ENCODE measurements at regions not wholly inside any gene's neighbourhood (a gene's known extent, or its start where the extent isn't known, plus 50 kb on each side); places are given as distances from the start of the nearest gene placed in this dataset.

DNA sequence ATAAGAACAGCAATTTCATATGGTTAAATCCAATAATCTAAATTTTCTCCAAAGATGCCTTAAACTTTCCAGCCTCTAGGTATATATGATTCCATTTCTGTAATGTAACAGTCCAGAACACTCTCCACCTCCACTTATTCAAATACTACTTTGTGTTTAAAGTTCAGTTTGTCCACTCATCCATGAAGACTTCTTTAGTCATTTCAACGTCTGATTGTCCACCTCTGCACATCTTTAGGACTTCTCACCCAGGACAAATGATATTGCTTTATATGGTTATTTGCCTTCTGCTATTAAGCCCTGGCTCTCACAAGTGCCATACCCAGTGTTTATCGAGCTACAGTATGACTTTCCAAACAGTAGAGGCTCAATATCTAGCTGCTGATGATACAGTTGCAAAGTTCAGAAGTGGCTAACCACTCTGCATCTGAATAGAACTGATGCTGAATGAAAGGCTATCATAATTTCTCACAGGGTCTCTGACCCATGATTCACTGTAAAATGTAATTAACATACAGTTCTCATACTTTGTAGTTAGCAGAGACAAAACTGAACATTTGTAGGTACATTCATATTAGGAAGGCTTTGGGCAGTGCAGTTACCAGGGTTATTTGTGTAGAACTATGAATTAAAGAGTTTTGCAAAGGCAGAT is 93.7 kb upstream of the MBNL1 start:
- no peak for ATAC-seq
- no peak overlapping the region for H3K27ac ChIP-seq
- H3K27me3 ChIP-seq: no peaks in the 10 kb centered on the region
- peaks cover 0 to 11% (median 0%) of the 10 kb centered on the region in 3 donors for H3K4me1 ChIP-seq
- WGBS, 2 donors (ENCODE audit: low coverage in 1 of 2): 73 to 76% methylated on average over 2 of the region's 2 CpGs
- H3K36me3 ChIP-seq: no peaks in the 10 kb centered on the region
- no peak overlapping the region for H3K4me3 ChIP-seq
- H3K9me3 ChIP-seq: no peaks in the 10 kb centered on the region
- TF ChIP-seq, protein P1, sequence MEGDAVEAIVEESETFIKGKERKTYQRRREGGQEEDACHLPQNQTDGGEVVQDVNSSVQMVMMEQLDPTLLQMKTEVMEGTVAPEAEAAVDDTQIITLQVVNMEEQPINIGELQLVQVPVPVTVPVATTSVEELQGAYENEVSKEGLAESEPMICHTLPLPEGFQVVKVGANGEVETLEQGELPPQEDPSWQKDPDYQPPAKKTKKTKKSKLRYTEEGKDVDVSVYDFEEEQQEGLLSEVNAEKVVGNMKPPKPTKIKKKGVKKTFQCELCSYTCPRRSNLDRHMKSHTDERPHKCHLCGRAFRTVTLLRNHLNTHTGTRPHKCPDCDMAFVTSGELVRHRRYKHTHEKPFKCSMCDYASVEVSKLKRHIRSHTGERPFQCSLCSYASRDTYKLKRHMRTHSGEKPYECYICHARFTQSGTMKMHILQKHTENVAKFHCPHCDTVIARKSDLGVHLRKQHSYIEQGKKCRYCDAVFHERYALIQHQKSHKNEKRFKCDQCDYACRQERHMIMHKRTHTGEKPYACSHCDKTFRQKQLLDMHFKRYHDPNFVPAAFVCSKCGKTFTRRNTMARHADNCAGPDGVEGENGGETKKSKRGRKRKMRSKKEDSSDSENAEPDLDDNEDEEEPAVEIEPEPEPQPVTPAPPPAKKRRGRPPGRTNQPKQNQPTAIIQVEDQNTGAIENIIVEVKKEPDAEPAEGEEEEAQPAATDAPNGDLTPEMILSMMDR (IDR thresholded peaks at IDR 0.05): no peak
- TF ChIP-seq POLR2A (IDR thresholded peaks at IDR 0.05): no peak
- TF ChIP-seq EP300 (IDR thresholded peaks at IDR 0.05): no peak
- no peak for TF ChIP-seq POLR2AphosphoS5 (IDR thresholded peaks at IDR 0.05)

DNA sequence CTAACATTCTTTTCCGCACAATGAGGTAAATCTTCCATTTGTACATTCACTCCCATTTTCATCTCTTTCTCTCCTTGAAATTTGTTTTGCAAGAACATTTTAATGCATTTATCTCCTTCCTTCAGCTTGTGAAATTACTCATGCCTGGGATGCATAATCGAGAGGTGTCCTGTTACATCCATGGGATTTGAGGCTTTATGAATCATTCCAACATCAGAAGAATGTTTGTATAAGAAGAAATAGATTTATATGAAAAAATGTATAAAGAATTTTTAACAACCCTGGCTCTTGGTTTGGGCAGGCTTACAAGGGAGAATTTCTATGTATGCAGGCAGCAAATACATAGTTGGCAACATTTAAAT is 93.2 kb upstream of the MBNL1 start:
- no peak for ATAC-seq
- WGBS, 2 donors (ENCODE audit: low coverage in 1 of 2): 53 to 60% methylated on average over 2 of the region's 2 CpGs

DNA sequence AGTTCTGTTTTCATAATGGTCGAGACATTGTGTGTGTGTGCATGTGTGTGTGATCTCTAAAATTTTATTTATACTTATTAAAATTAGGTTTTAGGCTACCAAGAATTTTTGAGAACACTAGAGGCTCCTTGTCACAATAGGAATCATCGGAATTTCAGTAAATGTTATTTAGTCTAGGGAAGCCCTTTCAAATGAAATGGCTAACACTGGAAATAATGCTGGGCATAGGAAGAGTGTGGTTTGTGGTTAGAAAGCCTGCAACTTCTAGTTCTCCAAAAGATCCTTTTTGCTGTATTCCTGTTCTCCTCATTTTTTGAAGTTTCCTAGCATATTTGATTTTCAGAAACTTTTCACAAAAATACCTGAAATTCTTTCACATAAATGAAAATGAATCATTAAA is 92.5 kb upstream of the MBNL1 start:
- H3K27ac ChIP-seq: no peak overlapping the region
- TF ChIP-seq POLR2A (IDR thresholded peaks at IDR 0.05): no peak
- TF ChIP-seq, protein P1 (IDR thresholded peaks at IDR 0.05): no peak
- TF ChIP-seq POLR2AphosphoS5 (IDR thresholded peaks at IDR 0.05): no peak
- TF ChIP-seq EP300 (IDR thresholded peaks at IDR 0.05): no peak
- WGBS, 2 donors (ENCODE audit: low coverage in 1 of 2): 53 to 80% methylated on average over 2 of the region's 2 CpGs
- H3K36me3 ChIP-seq: no peaks in the 10 kb centered on the region
- H3K4me1 ChIP-seq: peaks cover 0 to 11% (median 0%) of the 10 kb centered on the region in 3 donors
- no peak overlapping the region for H3K4me3 ChIP-seq
- no peaks in the 10 kb centered on the region for H3K27me3 ChIP-seq
- H3K9me3 ChIP-seq: no peaks in the 10 kb centered on the region
- no peak for ATAC-seq

More for the DNA sequence above, 93.2 kb upstream of the MBNL1 start:
- Histone ChIP-seq H3K27me3 (no peaks in the 10 kb centered on the region), H3K4me1 (peaks cover 0 to 11% (median 0%) of the 10 kb centered on the region in 3 donors), H3K27ac (no peak overlapping the region), H3K4me3 (no peak overlapping the region), H3K36me3 (no peaks in the 10 kb centered on the region), H3K9me3 (no peaks in the 10 kb centered on the region)
- TF ChIP-seq EP300 (IDR thresholded peaks at IDR 0.05): no peak
- TF ChIP-seq POLR2AphosphoS5 (IDR thresholded peaks at IDR 0.05): no peak
- no peak for TF ChIP-seq POLR2A (IDR thresholded peaks at IDR 0.05)
- TF ChIP-seq, protein P1 (IDR thresholded peaks at IDR 0.05): no peak

DNA sequence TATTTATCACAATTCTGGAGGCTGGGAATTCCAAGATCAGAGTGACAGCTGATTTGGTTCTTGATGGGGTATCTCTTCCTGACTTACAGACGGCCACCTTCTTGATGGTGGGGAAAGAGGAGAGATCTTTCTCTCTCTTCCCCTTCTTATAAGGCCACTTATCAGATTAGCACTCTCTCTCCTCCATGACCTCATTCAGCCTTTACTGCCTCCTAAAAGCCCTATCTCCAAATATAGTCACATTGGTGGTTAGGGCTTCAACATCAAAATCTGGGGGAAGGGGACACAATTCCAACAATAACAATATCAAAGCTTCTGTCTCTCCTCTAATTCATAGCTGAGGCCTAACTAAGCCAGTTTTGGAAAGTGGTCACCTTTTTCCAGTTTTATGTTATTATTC is 91.7 kb upstream of the MBNL1 start:
- no peak for TF ChIP-seq EP300 (IDR thresholded peaks at IDR 0.05)
- no peak for TF ChIP-seq POLR2A (IDR thresholded peaks at IDR 0.05)
- no peak for TF ChIP-seq POLR2AphosphoS5 (IDR thresholded peaks at IDR 0.05)
- TF ChIP-seq, protein P1 (IDR thresholded peaks at IDR 0.05): no peak
- WGBS, 2 donors (ENCODE audit: low coverage in 1 of 2): 100% methylated on average over 1 of the region's 1 CpG; no CpG with 5 or more reads in 1 of the 2 donors
- Histone ChIP-seq H3K9me3 (no peaks in the 10 kb centered on the region), H3K4me3 (no peak overlapping the region), H3K27ac (no peak overlapping the region), H3K27me3 (no peaks in the 10 kb centered on the region), H3K4me1 (peaks cover 0 to 11% (median 0%) of the 10 kb centered on the region in 3 donors), H3K36me3 (no peaks in the 10 kb centered on the region)
- ATAC-seq: no peak

DNA sequence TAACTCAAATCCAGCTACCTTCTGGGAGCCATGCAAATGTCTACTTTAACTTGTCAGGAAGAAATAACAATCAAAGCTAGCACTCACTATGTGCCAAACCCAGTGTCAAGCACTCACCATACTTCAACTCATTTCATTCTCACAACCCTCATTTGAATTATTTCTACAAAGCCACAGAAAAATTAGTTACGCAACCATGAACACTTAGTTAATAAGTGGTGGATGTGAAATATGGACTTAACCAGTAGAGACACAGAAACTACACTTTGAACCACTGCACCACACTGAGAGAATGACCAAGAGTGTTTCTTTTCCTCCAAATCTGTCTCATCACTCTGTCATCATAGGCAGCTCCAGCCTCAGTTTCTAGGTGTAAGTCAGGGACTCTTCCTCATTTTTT is 91.0 kb upstream of the MBNL1 start:
- 83 to 100% methylated on average over 1 of the region's 1 CpG for WGBS, 2 donors (ENCODE audit: low coverage in 1 of 2)
- ATAC-seq: no peak

More for the DNA sequence above, 91.0 kb upstream of the MBNL1 start:
- no peak overlapping the region for H3K4me3 ChIP-seq
- no peaks in the 10 kb centered on the region for H3K27me3 ChIP-seq
- H3K9me3 ChIP-seq: no peaks in the 10 kb centered on the region
- no peaks in the 10 kb centered on the region for H3K36me3 ChIP-seq
- H3K4me1 ChIP-seq: peaks cover 0 to 11% (median 0%) of the 10 kb centered on the region in 3 donors
- TF ChIP-seq, protein P1 (IDR thresholded peaks at IDR 0.05): no peak
- TF ChIP-seq POLR2A (IDR thresholded peaks at IDR 0.05) (no peak), POLR2AphosphoS5 (IDR thresholded peaks at IDR 0.05) (no peak), EP300 (IDR thresholded peaks at IDR 0.05) (no peak)
- H3K27ac ChIP-seq: no peak overlapping the region

Measured in gastroesophageal sphincter (tissue), 4 donors.